CD8-positive, alpha-beta memory T cell (primary cell): ENCODE measurements at regions not wholly inside any gene's neighbourhood (a gene's known extent, or its start where the extent isn't known, plus 50 kb on each side); places are given as distances from the start of the nearest gene placed in this dataset.

Experiments
- CTCF ChIA-PET: fragments of 350-600 bp; sonication (Branson Sonifier 250); formaldehyde crosslinking; loops from one replicate; lab custom pipeline; 2021; ENCODE audit warnings: antibody characterized with exemption; lab: Charles Lee
- POLR2A ChIA-PET: fragments of 350-600 bp; sonication (Branson Sonifier 250); formaldehyde crosslinking; loops from one replicate; lab custom pipeline; 2021; ENCODE audit warnings: antibody characterized with exemption; lab: Charles Lee
- DNase-seq, 5 donors: peaks; one replicate each; pipeline versions ENCODE4 v3.0.0 to v3.0.0-alpha.2; 2020 to 2022; ENCODE audit warnings: mixed read lengths in 1 of 5
- H3K27ac ChIP-seq: one replicate; pipeline ENCODE4 v1.7.0; 2013; ENCODE audit warnings: low read depth, mild to moderate bottlenecking, low read length, moderate library complexity
- H3K27me3 ChIP-seq: 2 replicates; pipeline ENCODE4 v1.7.0; 2013; ENCODE audit warnings: low read length, mild to moderate bottlenecking; ENCODE audit not compliant: insufficient read depth, poor library complexity, severe bottlenecking
- H3K36me3 ChIP-seq: 2 replicates; pipeline ENCODE4 v1.7.0; 2013; ENCODE audit warnings: mild to moderate bottlenecking, low read length, moderate library complexity; ENCODE audit not compliant: insufficient read depth
- H3K4me1 ChIP-seq: 2 replicates; pipeline ENCODE4 v1.7.0; 2013; ENCODE audit warnings: mild to moderate bottlenecking, low read length, moderate library complexity; ENCODE audit not compliant: insufficient read depth
- H3K4me3 ChIP-seq: 2 replicates; pipeline ENCODE4 v1.7.0; 2013; ENCODE audit warnings: mild to moderate bottlenecking, low read length
- H3K9me3 ChIP-seq: 2 replicates; pipeline ENCODE4 v1.7.0; 2013; ENCODE audit warnings: mild to moderate bottlenecking, low read length
- H3K27ac Mint-ChIP-seq, 8 donors: one replicate each; pipeline ENCODE4 v1.8.0; 2020 to 2021; ENCODE audit warnings: mixed read lengths in 8 of 8, mild to moderate bottlenecking in 6 of 8, inconsistent platforms in 3 of 8, moderate library complexity in 3 of 8
- H3K27me3 Mint-ChIP-seq, 2 donors: one replicate each; pipeline ENCODE4 v1.8.0; 2020 to 2021; ENCODE audit warnings: mixed read lengths in 2 of 2, mild to moderate bottlenecking in 1 of 2, moderate library complexity in 1 of 2
- H3K36me3 Mint-ChIP-seq, 3 donors: one replicate each; pipeline ENCODE4 v1.8.0; 2020 to 2021; ENCODE audit warnings: mixed read lengths in 3 of 3, inconsistent platforms in 1 of 3, mild to moderate bottlenecking in 1 of 3
- H3K4me1 Mint-ChIP-seq, 3 donors: one replicate each; pipeline ENCODE4 v1.8.0; 2020 to 2021; ENCODE audit warnings: mixed read lengths in 3 of 3, inconsistent platforms in 1 of 3, mild to moderate bottlenecking in 1 of 3
- H3K4me3 Mint-ChIP-seq, 7 donors: one replicate each; pipeline ENCODE4 v1.8.0; 2020 to 2021; ENCODE audit warnings: mixed read lengths in 7 of 7, mild to moderate bottlenecking in 6 of 7, moderate library complexity in 4 of 7, inconsistent platforms in 2 of 7
- H3K9me3 Mint-ChIP-seq, 5 donors: one replicate each; pipeline ENCODE4 v1.8.0; 2020 to 2022; ENCODE audit warnings: mixed read lengths in 5 of 5, mild to moderate bottlenecking in 3 of 5, moderate library complexity in 2 of 5, inconsistent platforms in 1 of 5

- no peaks in the 10 kb centered on the region for H3K27me3 Mint-ChIP-seq
- no peak for DNase-seq
- H3K9me3 Mint-ChIP-seq: no peaks in the 10 kb centered on the region
- no peaks in the 10 kb centered on the region for H3K9me3 ChIP-seq
- no peaks in the 10 kb centered on the region for H3K36me3 Mint-ChIP-seq
- H3K4me3 Mint-ChIP-seq: no peak overlapping the region
- no peak overlapping the region for H3K27ac ChIP-seq
- no peaks in the 10 kb centered on the region for H3K4me1 Mint-ChIP-seq
- ChIA-PET CTCF (no interaction called here), POLR2A (no interaction called here)
- H3K4me1 ChIP-seq: no peaks in the 10 kb centered on the region
- no peaks in the 10 kb centered on the region for H3K27me3 ChIP-seq
- H3K4me3 ChIP-seq: no peak overlapping the region
- H3K27ac Mint-ChIP-seq: no peak overlapping the region
- no peaks in the 10 kb centered on the region for H3K36me3 ChIP-seq
Observed at GRCh38 chr5:118561971-118562370, 426.4 kb downstream of the DTWD2 start.

- H3K9me3 Mint-ChIP-seq: no peaks in the 10 kb centered on the region
- H3K9me3 ChIP-seq: no peaks in the 10 kb centered on the region
- CTCF ChIA-PET: no interaction called here
Observed at GRCh38 chr5:118561235-118561634, 427.1 kb downstream of the DTWD2 start.

GRCh38 chr5:118558871-118559270, 429.5 kb downstream of the DTWD2 start:
- H3K36me3 Mint-ChIP-seq: no peaks in the 10 kb centered on the region
- no peak for DNase-seq
- H3K9me3 Mint-ChIP-seq: peaks cover 0 to 5% (median 0%) of the 10 kb centered on the region in 5 donors
- no peak overlapping the region for H3K4me3 Mint-ChIP-seq
- ChIA-PET POLR2A (no interaction called here), CTCF (no interaction called here)
- no peak overlapping the region for H3K27ac ChIP-seq
- H3K4me1 Mint-ChIP-seq: no peaks in the 10 kb centered on the region
- no peaks in the 10 kb centered on the region for H3K27me3 ChIP-seq
- H3K4me3 ChIP-seq: no peak overlapping the region
- H3K36me3 ChIP-seq: no peaks in the 10 kb centered on the region
- peaks cover 0 to 3% of the 10 kb centered on the region in 2 donors for H3K27me3 Mint-ChIP-seq
- no peak overlapping the region for H3K27ac Mint-ChIP-seq
- H3K9me3 ChIP-seq: no peaks in the 10 kb centered on the region
- H3K4me1 ChIP-seq: no peaks in the 10 kb centered on the region

More at GRCh38 chr5:118561235-118561634, 427.1 kb downstream of the DTWD2 start:
- no peak overlapping the region for H3K27ac Mint-ChIP-seq
- no peaks in the 10 kb centered on the region for H3K36me3 Mint-ChIP-seq
- POLR2A ChIA-PET: no interaction called here
- no peak overlapping the region for H3K4me3 Mint-ChIP-seq
- no peaks in the 10 kb centered on the region for H3K36me3 ChIP-seq
- no peak overlapping the region for H3K4me3 ChIP-seq
- no peak overlapping the region for H3K27ac ChIP-seq
- no peak for DNase-seq
- H3K27me3 Mint-ChIP-seq: no peaks in the 10 kb centered on the region
- H3K27me3 ChIP-seq: no peaks in the 10 kb centered on the region
- H3K4me1 Mint-ChIP-seq: no peaks in the 10 kb centered on the region
- H3K4me1 ChIP-seq: no peaks in the 10 kb centered on the region

- ChIA-PET POLR2A (no interaction called here), CTCF (no interaction called here)
- Histone ChIP-seq H3K9me3 (no peaks in the 10 kb centered on the region), H3K27ac (no peak overlapping the region), H3K4me1 (no peaks in the 10 kb centered on the region), H3K36me3 (no peaks in the 10 kb centered on the region), H3K4me3 (no peak overlapping the region), H3K27me3 (no peaks in the 10 kb centered on the region)
- Mint-ChIP-seq H3K9me3 (peaks cover 0 to 8% (median 0%) of the 10 kb centered on the region in 5 donors), H3K4me1 (no peaks in the 10 kb centered on the region), H3K27me3 (peaks cover 0 to 3% of the 10 kb centered on the region in 2 donors), H3K27ac (no peak overlapping the region), H3K4me3 (no peak overlapping the region), H3K36me3 (no peaks in the 10 kb centered on the region)
- DNase-seq: no peak
Observed at GRCh38 chr5:118557251-118557661, 431.1 kb downstream of the DTWD2 start.

- Mint-ChIP-seq H3K9me3 (peaks cover 0 to 8% (median 0%) of the 10 kb centered on the region in 5 donors), H3K27ac (no peak overlapping the region), H3K4me1 (no peaks in the 10 kb centered on the region), H3K27me3 (peaks cover 0 to 3% of the 10 kb centered on the region in 2 donors), H3K4me3 (no peak overlapping the region), H3K36me3 (no peaks in the 10 kb centered on the region)
- no peaks in the 10 kb centered on the region for H3K9me3 ChIP-seq
- no peak for DNase-seq
- no peak overlapping the region for H3K27ac ChIP-seq
- no peaks in the 10 kb centered on the region for H3K4me1 ChIP-seq
- no peak overlapping the region for H3K4me3 ChIP-seq
- CTCF ChIA-PET: no interaction called here
- no peaks in the 10 kb centered on the region for H3K27me3 ChIP-seq
- H3K36me3 ChIP-seq: no peaks in the 10 kb centered on the region
- POLR2A ChIA-PET: no interaction called here
Observed at GRCh38 chr5:118556792-118557191, 431.6 kb downstream of the DTWD2 start.

- H3K27ac ChIP-seq: no peak overlapping the region
- ChIA-PET POLR2A (no interaction called here), CTCF (no interaction called here)
- Mint-ChIP-seq H3K4me1 (no peaks in the 10 kb centered on the region), H3K27ac (no peak overlapping the region), H3K9me3 (peaks cover 0 to 8% (median 0%) of the 10 kb centered on the region in 5 donors), H3K4me3 (no peak overlapping the region), H3K27me3 (peaks cover 0 to 3% of the 10 kb centered on the region in 2 donors), H3K36me3 (no peaks in the 10 kb centered on the region)
- no peaks in the 10 kb centered on the region for H3K9me3 ChIP-seq
- no peak for DNase-seq
- H3K27me3 ChIP-seq: no peaks in the 10 kb centered on the region
- H3K4me1 ChIP-seq: no peaks in the 10 kb centered on the region
- H3K36me3 ChIP-seq: no peaks in the 10 kb centered on the region
- H3K4me3 ChIP-seq: no peak overlapping the region
Observed at GRCh38 chr5:118555727-118556126, 432.6 kb downstream of the DTWD2 start.

GRCh38 chr5:118554981-118555380, 433.4 kb downstream of the DTWD2 start:
- Mint-ChIP-seq H3K9me3 (peaks cover 0 to 8% (median 0%) of the 10 kb centered on the region in 5 donors), H3K27me3 (peaks cover 0 to 5% of the 10 kb centered on the region in 2 donors), H3K36me3 (no peaks in the 10 kb centered on the region), H3K27ac (no peak overlapping the region), H3K4me3 (no peak overlapping the region), H3K4me1 (no peaks in the 10 kb centered on the region)
- H3K36me3 ChIP-seq: no peaks in the 10 kb centered on the region
- no peaks in the 10 kb centered on the region for H3K4me1 ChIP-seq
- H3K4me3 ChIP-seq: no peak overlapping the region
- H3K9me3 ChIP-seq: no peaks in the 10 kb centered on the region
- ChIA-PET POLR2A (no interaction called here), CTCF (no interaction called here)
- no peaks in the 10 kb centered on the region for H3K27me3 ChIP-seq
- DNase-seq: no peak
- no peak overlapping the region for H3K27ac ChIP-seq

DNA sequence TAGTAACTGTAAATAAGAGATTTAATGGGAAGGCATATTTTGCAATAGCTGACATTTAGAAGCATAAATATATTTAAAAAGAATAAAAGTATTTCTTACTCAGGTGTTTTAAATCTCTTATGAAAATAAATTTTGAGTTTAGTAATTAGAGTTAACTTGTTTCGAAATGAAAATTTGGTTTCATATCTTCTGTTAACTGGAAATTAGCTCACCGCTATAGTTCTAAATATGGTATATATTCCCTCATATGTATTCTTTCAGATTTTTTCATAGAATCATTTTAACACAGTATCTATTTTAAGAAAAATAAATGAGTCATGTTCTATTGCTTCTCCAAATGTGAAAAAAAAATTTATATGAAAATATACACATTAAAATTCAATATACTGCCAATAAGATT, 434.1 kb downstream of the DTWD2 start:
- Histone ChIP-seq H3K4me1 (no peaks in the 10 kb centered on the region), H3K9me3 (no peaks in the 10 kb centered on the region), H3K27me3 (no peaks in the 10 kb centered on the region), H3K36me3 (no peaks in the 10 kb centered on the region), H3K27ac (no peak overlapping the region), H3K4me3 (no peak overlapping the region)
- Mint-ChIP-seq H3K9me3 (peaks cover 0 to 8% (median 0%) of the 10 kb centered on the region in 5 donors), H3K36me3 (no peaks in the 10 kb centered on the region), H3K4me1 (no peaks in the 10 kb centered on the region), H3K27me3 (peaks cover 0 to 5% of the 10 kb centered on the region in 2 donors), H3K27ac (no peak overlapping the region), H3K4me3 (no peak overlapping the region)
- DNase-seq: no peak
- ChIA-PET CTCF (no interaction called here), POLR2A (no interaction called here)

DNA sequence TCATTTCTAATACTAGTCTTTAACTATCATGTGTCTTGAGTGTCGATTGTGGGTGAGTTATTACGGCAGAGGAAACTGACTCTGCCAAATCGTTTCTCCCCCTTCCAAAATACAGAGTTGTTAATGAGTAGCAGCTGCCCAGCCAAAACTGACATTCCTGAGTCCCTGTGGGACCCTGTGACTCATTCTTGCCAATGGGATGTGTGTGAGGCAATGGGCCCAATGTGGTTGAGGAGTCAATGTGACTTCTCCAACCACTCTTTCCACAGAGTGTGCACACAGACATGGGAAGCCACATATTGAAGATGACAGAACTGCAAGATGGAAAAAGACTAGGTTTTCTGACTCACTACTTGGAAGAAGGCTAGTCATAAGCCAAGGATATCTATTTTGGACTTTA, 434.7 kb downstream of the DTWD2 start:
- ChIA-PET CTCF (no interaction called here), POLR2A (no interaction called here)
- no peaks in the 10 kb centered on the region for H3K4me1 Mint-ChIP-seq

More for the DNA sequence above, 434.7 kb downstream of the DTWD2 start:
- no peaks in the 10 kb centered on the region for H3K27me3 ChIP-seq
- H3K9me3 ChIP-seq: no peaks in the 10 kb centered on the region
- H3K4me1 ChIP-seq: no peaks in the 10 kb centered on the region
- Mint-ChIP-seq H3K4me3 (no peak overlapping the region), H3K27ac (no peak overlapping the region), H3K9me3 (peaks cover 0 to 8% (median 0%) of the 10 kb centered on the region in 5 donors), H3K36me3 (no peaks in the 10 kb centered on the region), H3K27me3 (peaks cover 0 to 5% of the 10 kb centered on the region in 2 donors)
- no peak overlapping the region for H3K27ac ChIP-seq
- H3K4me3 ChIP-seq: no peak overlapping the region
- H3K36me3 ChIP-seq: no peaks in the 10 kb centered on the region
- DNase-seq: no peak
